ENCODE measurements at regions not wholly inside any gene's neighbourhood (a gene's known extent, or its start where the extent isn't known, plus 50 kb on each side); places are given as distances from the start of the nearest gene placed in this dataset.

DNA sequence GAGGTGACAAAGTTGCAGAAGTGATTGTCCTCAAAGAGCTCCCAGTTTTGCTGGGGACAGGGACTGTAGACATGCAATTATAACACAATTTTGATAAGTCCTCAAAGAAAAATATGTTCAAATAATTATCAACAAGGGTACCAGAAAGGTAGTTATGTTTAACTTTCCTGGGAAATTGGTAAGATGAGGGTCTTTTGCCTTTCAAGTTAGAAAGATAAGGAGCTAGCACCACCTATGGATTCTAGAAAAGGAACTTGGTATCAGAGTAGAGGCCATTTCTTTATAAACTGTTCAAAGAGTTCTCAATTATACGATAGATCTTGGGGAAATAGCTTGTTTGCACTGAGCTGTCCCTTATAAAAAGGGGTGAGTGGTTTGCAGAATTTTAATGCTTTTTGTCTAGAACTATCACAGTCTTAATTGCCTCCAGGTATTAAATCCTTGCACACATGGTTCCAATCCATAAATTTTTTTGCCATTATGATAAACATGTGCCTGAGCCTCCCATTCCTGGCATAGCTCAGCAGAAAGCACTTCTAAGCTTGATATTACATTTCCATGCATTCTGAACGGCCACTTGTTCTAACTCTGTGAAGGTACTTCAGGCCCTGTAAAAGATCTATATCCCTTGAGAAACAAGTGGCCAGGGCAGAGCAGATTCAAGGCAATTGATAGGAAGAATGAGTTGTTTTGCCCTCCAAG, 247.5 kb upstream of the LRIG1 start:
- no peak for TF ChIP-seq CTCF (conservative IDR thresholded peaks at IDR 0.05; ENCODE audit: low read depth, low read length)
- no peak overlapping the region for H3K4me3 ChIP-seq (ENCODE audit: low read depth, low read length)
- no peak for DNase-seq (ENCODE audit: low read depth)

DNA sequence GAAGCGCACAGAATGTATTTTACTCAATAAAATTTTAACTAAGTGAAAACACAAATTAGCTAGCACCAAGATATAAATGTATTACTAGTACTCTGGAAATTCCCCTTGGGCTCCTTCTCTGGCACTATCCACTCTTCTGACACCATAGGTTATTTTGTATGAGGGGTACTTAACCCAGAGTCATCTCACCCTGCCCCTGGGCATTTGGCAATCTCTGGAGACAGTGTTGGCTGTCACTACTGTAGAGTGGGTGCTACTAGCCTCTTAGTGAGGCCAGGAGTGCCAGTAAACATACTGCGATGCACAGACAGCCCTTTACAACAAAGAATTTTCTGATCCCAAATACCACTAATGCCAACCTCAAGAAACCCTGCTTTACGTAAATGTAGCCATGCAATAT, 246.3 kb upstream of the KBTBD8 start:
- TF ChIP-seq CTCF (conservative IDR thresholded peaks at IDR 0.05; ENCODE audit: low read depth, low read length): no peak

DNA sequence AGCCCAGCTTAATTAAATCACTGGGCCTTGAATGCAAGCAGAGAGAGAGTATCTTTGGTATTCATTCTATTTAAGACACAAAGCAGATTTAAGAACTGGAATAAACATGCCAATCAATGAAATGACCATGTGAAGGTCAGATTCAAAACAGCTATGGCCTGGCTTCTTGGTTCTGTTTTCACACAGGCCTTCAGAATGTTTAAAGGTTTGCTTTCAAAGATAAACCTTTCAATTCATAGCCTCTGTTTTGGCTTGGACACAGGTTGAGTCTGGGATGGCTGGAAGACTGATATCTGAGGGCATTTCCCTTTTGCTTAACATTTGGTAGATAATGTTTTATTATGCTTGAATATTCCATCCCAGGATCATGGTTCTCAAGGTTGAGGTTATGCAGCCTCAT, 244.4 kb upstream of the KBTBD8 start:
- H3K4me3 ChIP-seq (ENCODE audit: low read depth, low read length): no peak overlapping the region
- no peak for TF ChIP-seq CTCF (conservative IDR thresholded peaks at IDR 0.05; ENCODE audit: low read depth, low read length)
- DNase-seq (ENCODE audit: low read depth): no peak

More for the DNA sequence above, 246.3 kb upstream of the KBTBD8 start:
- no peak for DNase-seq (ENCODE audit: low read depth)
- H3K4me3 ChIP-seq (ENCODE audit: low read depth, low read length): no peak overlapping the region

DNA sequence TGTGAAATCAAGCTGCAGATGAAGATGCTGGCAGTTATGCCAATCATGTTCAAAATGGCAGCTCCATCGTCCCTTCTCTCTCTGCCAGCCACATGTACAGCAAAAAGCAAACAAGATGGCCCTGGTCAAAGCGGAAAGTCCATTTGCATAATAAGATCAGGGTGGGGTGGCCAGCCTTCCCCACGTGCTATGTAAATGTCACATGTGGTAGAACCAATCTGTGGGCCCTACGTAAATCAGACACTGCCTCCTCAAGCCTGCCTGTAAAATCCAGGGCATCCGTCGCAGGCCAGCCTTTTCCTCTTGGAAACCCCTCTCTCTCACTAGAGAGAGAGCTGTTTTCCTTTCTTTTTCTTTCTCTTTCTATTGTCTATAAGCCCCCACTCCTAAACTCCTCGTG, 243.5 kb upstream of the KBTBD8 start:
- no peak overlapping the region for H3K4me3 ChIP-seq (ENCODE audit: low read depth, low read length)
- no peak for TF ChIP-seq CTCF (conservative IDR thresholded peaks at IDR 0.05; ENCODE audit: low read depth, low read length)
- no peak for DNase-seq (ENCODE audit: low read depth)

GRCh38 chr3:66755924-66756323, 242.2 kb upstream of the KBTBD8 start:
- TF ChIP-seq CTCF (conservative IDR thresholded peaks at IDR 0.05; ENCODE audit: low read depth, low read length): no peak
- DNase-seq (ENCODE audit: low read depth): no peak
- H3K4me3 ChIP-seq (ENCODE audit: low read depth, low read length): no peak overlapping the region

DNA sequence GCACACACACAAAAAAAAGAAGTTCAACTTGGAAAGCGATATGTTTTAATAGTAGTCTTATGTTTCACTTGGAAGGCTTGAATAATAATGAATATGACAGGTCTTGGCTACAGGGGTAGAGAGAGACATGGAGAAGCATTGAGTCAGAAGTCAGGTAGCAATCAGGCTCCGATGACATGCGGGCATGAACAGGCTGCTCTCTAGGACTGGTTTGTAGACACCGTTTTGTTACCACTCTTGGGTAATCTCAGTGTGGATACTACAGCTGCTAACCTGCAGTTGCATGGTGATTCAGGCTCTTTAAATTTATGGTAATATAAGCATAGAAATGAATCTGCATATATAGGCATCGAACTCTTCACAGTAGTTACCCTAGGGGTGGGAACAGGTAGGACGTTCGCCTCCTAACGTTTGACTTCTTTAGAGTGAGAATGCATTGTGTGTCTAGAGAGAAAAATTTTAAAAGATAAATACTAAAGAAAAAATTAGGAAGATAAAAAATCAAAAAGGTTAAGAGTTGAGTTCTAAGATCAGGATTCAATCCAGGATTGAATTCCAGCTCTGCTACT, 241.6 kb upstream of the KBTBD8 start:
- DNase-seq (ENCODE audit: low read depth): no peak

More for the DNA sequence above, 241.6 kb upstream of the KBTBD8 start:
- no peak overlapping the region for H3K4me3 ChIP-seq (ENCODE audit: low read depth, low read length)
- TF ChIP-seq CTCF (conservative IDR thresholded peaks at IDR 0.05; ENCODE audit: low read depth, low read length): no peak

All from choroid plexus epithelial cell (primary cell).